K562 (cell line): ENCODE measurements at regions not wholly inside any gene's neighbourhood (a gene's known extent, or its start where the extent isn't known, plus 50 kb on each side); places are given as distances from the start of the nearest gene placed in this dataset.

Source experiments
- ATAC-seq: fragments of 200-7000 bp; cut with Tn5 transposase; 3 replicates; pipeline ENCODE4 v1.9.1; 2020; ENCODE audit warnings: moderate library complexity
- BruUV-seq: library from RNA; stranded (reverse); fragments of 400-500 nt; replicated peaks from 2 replicates; lab custom pipeline; 2021; lab: Mats Ljungman, UMichigan
- CTCF ChIA-PET: fragments of 300-600 bp; formaldehyde crosslinking; extraction: SDS; loops from one replicate; lab custom pipeline; 2021; ENCODE audit warnings: low intra/inter-chr PET ratio; lab: Yijun Ruan, JAX
- POLR2A ChIA-PET: fragments of 300-600, 350-650 bp; sonication (Branson Sonifier 250); formaldehyde crosslinking; extraction: SDS; loops from one replicate; lab custom pipeline; 2021; ENCODE audit warnings: antibody characterized with exemption, inconsistent platforms; lab: Yijun Ruan, JAX
- DNase-seq, 4 experiments: peaks; one replicate each; pipeline versions ENCODE4 v3.0.0 to v3.0.0-alpha.2; 2011 to 2018; ENCODE audit warnings: low spot score in 3 of 4, mixed read lengths in 3 of 4; ENCODE audit errors: extremely low read depth in 1 of 4
- FAIRE-seq: peaks from 2 replicates; lab custom pipeline; 2011; peaks lifted over from hg19 to GRCh38; lab: Jason Lieb, UNC
- H2AFZ ChIP-seq: 2 replicates; pipeline ENCODE4 v1.6.0; 2011; ENCODE audit warnings: low read depth, low read length, control low read depth, inconsistent platforms
- H3K27ac ChIP-seq: fragments of 200-600 bp; 3 replicates; pipeline ENCODE4 v1.8.0; 2011; ENCODE audit warnings: low read depth, mild to moderate bottlenecking, control low read depth, inconsistent platforms, low read length, moderate library complexity, mixed read lengths; ENCODE audit errors: extremely low read depth
- H3K27me3 ChIP-seq, 2 experiments: fragments of 300-600 bp in 1 of 2; 2 replicates in 1 of 2; 3 replicates in 1 of 2; pipeline versions ENCODE4 v1.6.0 to v1.8.0; 2011; ENCODE audit warnings: inconsistent platforms in 2 of 2, low read length in 2 of 2, mild to moderate bottlenecking in 1 of 2, mixed read lengths in 1 of 2, moderate library complexity in 1 of 2; ENCODE audit not compliant: control insufficient read depth in 2 of 2, insufficient read depth in 2 of 2
- H3K36me3 ChIP-seq: fragments of 300-600 bp; 3 replicates; pipeline ENCODE4 v1.8.0; 2011; ENCODE audit warnings: mild to moderate bottlenecking, low read length, inconsistent platforms; ENCODE audit not compliant: control insufficient read depth, insufficient read depth
- H3K4me1 ChIP-seq, 2 experiments: fragments of 200-600 bp in 1 of 2; replicated peaks in 1 of 2; 2 replicates in 1 of 2; 3 replicates in 1 of 2; pipeline versions ENCODE4 v1.5.1 to v1.8.0; 2011; ENCODE audit warnings: inconsistent platforms in 2 of 2, low read length in 2 of 2, mild to moderate bottlenecking in 1 of 2, mixed read lengths in 1 of 2, moderate library complexity in 1 of 2; ENCODE audit not compliant: control insufficient read depth in 2 of 2, insufficient read depth in 2 of 2
- H3K4me2 ChIP-seq: 2 replicates; pipeline ENCODE4 v1.6.1; 2011; ENCODE audit warnings: low read length, control low read depth, inconsistent platforms, mixed read lengths; ENCODE audit not compliant: insufficient read depth
- H3K4me3 ChIP-seq: fragments of 200-600 bp; sonication (generic), shearing (Covaris generic); 2 replicates; pipeline ENCODE4 v1.5.1; 2016; ENCODE audit warnings: control low read depth, inconsistent platforms
- H3K79me2 ChIP-seq: fragments of 200-600 bp; 3 replicates; pipeline ENCODE4 v1.8.0; 2011; ENCODE audit warnings: low read length, inconsistent platforms; ENCODE audit not compliant: control insufficient read depth, insufficient read depth
- H3K9ac ChIP-seq, 2 experiments: 2 replicates each; pipeline versions ENCODE4 v1.6.0 to v1.6.1; 2011; ENCODE audit warnings: low read depth in 2 of 2, low read length in 2 of 2, control low read depth in 1 of 2, inconsistent platforms in 1 of 2, mild to moderate bottlenecking in 1 of 2, mixed read lengths in 1 of 2; ENCODE audit not compliant: insufficient read depth in 1 of 2
- H3K9me1 ChIP-seq: one replicate; pipeline ENCODE4 v1.6.0; 2011; ENCODE audit warnings: inconsistent platforms, mild to moderate bottlenecking, low read length, moderate library complexity; ENCODE audit not compliant: control insufficient read depth, insufficient read depth
- H3K9me3 ChIP-seq: replicated peaks from 2 replicates; pipeline ENCODE4 v1.5.1; 2011; ENCODE audit warnings: low read depth, low read length, inconsistent platforms; ENCODE audit not compliant: control insufficient read depth, insufficient read depth
- H4K20me1 ChIP-seq: replicated peaks from 2 replicates; pipeline ENCODE4 v1.6.1; 2011; ENCODE audit warnings: low read length, inconsistent platforms, mixed read lengths; ENCODE audit not compliant: control insufficient read depth, insufficient read depth
- AFF4 ChIP-seq: sonication (generic); formaldehyde crosslinking; IDR thresholded peaks from 2 replicates; pipeline ENCODE4 v1.8.0; 2023; ENCODE audit warnings: mild to moderate bottlenecking, missing genetic modification reagents
- BRD9 ChIP-seq: fragments of 450-650 bp; IDR thresholded peaks from 2 replicates; pipeline ENCODE4 v1.6.1; 2018; ENCODE audit warnings: low read depth; ENCODE audit not compliant: partially characterized antibody
- C11orf30 ChIP-seq: fragments of 450-650 bp; IDR thresholded peaks from 2 replicates; pipeline ENCODE4 v1.6.1; 2016; ENCODE audit warnings: low read depth, mild to moderate bottlenecking
- CAMTA2 ChIP-seq: fragments of 250-450 bp; sonication (Bioruptor Pico); conservative IDR thresholded peaks from 2 replicates; pipeline ENCODE4 v1.5.1; 2022
- CXXC5 ChIP-seq: fragments of 250-450 bp; sonication (Bioruptor Pico); IDR thresholded peaks from 2 replicates; pipeline ENCODE4 v1.8.0; 2022; ENCODE audit warnings: inconsistent platforms, mild to moderate bottlenecking, moderate library complexity
- HDAC3 ChIP-seq: fragments of 450-650 bp; IDR thresholded peaks from 2 replicates; pipeline ENCODE4 v1.6.1; 2018; ENCODE audit warnings: borderline replicate concordance, mild to moderate bottlenecking, moderate library complexity; ENCODE audit not compliant: partially characterized antibody
- KHSRP ChIP-seq: fragments of 450-650 bp; IDR thresholded peaks from 2 replicates; pipeline ENCODE4 v1.6.1; 2017
- KLF1 ChIP-seq: fragments of 450-650 bp; IDR thresholded peaks from 2 replicates; pipeline ENCODE4 v1.6.1; 2016; ENCODE audit warnings: missing genetic modification characterization, missing compliant biosample characterization
- NFYB ChIP-seq: IDR thresholded peaks from 2 replicates; pipeline ENCODE4 v1.6.1; 2011; ENCODE audit warnings: mild to moderate bottlenecking, moderate library complexity; ENCODE audit not compliant: insufficient read length; ENCODE audit errors: extremely low read depth
- PHB ChIP-seq: fragments of 250-450 bp; sonication (Bioruptor Pico); IDR thresholded peaks from 2 replicates; pipeline ENCODE4 v1.5.0; 2021
- RAD21 ChIP-seq, 2 experiments: fragments of 250-450 bp in 1 of 2; fragments of 450-650 bp in 1 of 2; sonication (Bioruptor Pico) in 1 of 2; formaldehyde crosslinking in 1 of 2; IDR thresholded peaks in 1 of 2; conservative IDR thresholded peaks in 1 of 2; 2 replicates each; pipeline versions ENCODE4 v1.4.0 to v1.8.0; 2020 to 2022; ENCODE audit warnings: mild to moderate bottlenecking in 2 of 2, moderate library complexity in 1 of 2
- TEAD4 ChIP-seq, 2 experiments: sonication (generic) in 1 of 2; formaldehyde crosslinking in 1 of 2; IDR thresholded peaks; 2 replicates each; pipeline versions ENCODE4 v1.6.1 to v1.8.0; 2012 to 2022; ENCODE audit warnings: borderline replicate concordance in 1 of 2, inconsistent platforms in 1 of 2, low read length in 1 of 2, mild to moderate bottlenecking in 1 of 2, missing genetic modification reagents in 1 of 2
- WGBS: fragments of 100-300 bp; shearing (Covaris generic); methylation state at CpG from one replicate; pipeline ENCODE4 v1.1.6; 2016; ENCODE audit warnings: low coverage, mixed read lengths; ENCODE audit not compliant: insufficient coverage; ENCODE audit errors: missing lambda C conversion rate; 5-methylcytosine and 5-hydroxymethylcytosine counted together
- in situ Hi-C: fragments of 300-500 bp; cut with MboI; formaldehyde crosslinking; loops from 4 replicates; pipeline ENCODE4 v1.15.0; 2018; ENCODE audit warnings: inconsistent platforms, mixed read lengths
- intact Hi-C: fragments of 100-400 bp; cut with micrococcal nuclease; formaldehyde crosslinking; loops from 2 replicates; pipeline ENCODE4 v1.14.2; 2022

- FAIRE-seq (no peak), DNase-seq (no peak), ATAC-seq (no peak)
- intact Hi-C loops = no loop called here
- Histone ChIP-seq H3K4me2 (no peak overlapping the region), H3K36me3 (no peaks in the 10 kb centered on the region), H3K4me1 (no peaks in the 10 kb centered on the region), H3K9ac (no peak overlapping the region), H3K9me3 (no peaks in the 10 kb centered on the region), H3K27me3 (no peaks in the 10 kb centered on the region), H3K79me2 (no peaks in the 10 kb centered on the region)
- CTCF ChIA-PET = no interaction called here
- POLR2A ChIA-PET = interaction anchor here (1.3 kb wide), 1 partner anchor 641 kb away, joined by 3 read pairs; no protein-coding TSS in a partner anchor
- TF ChIP-seq BRD9 = no peak
- TF ChIP-seq C11orf30 = no peak
- TF ChIP-seq, all 486 proteins: peak for 0
- no peaks in the 10 kb centered on the region for H3K9me1 ChIP-seq
- in situ Hi-C loops = loop anchor here (25.0 kb wide), 2 partner anchors 200 to 900 kb away; no protein-coding TSS in a partner anchor
- 42% methylated on average over 7 of the region's 7 CpGs for WGBS
- H3K27ac ChIP-seq = no peak overlapping the region
- H3K4me3 ChIP-seq = no peak overlapping the region
- no TSS peak for BruUV-seq
- H2AFZ ChIP-seq = no peak overlapping the region
- H4K20me1 ChIP-seq = no peaks in the 10 kb centered on the region; the same call in 1 of the 2 replicates
These were observed 171.6 kb downstream of the ANAPC1 start for GRCh38 chr2:111712361-111712760.

- Histone ChIP-seq H3K27ac (no peak overlapping the region), H3K9me1 (no peaks in the 10 kb centered on the region), H3K9me3 (no peaks in the 10 kb centered on the region), H3K4me1 (no peaks in the 10 kb centered on the region), H3K27me3 (no peaks in the 10 kb centered on the region), H4K20me1 (no peaks in the 10 kb centered on the region; the same call in 1 of the 2 replicates), H3K4me2 (no peak overlapping the region), H2AFZ (no peak overlapping the region), H3K79me2 (no peaks in the 10 kb centered on the region), H3K36me3 (no peaks in the 10 kb centered on the region), H3K4me3 (no peak overlapping the region), H3K9ac (no peak overlapping the region)
- ChIA-PET POLR2A (interaction anchor here (1.3 kb wide), 1 partner anchor 642 kb away, joined by 3 read pairs; no protein-coding TSS in a partner anchor), CTCF (no interaction called here)
- intact Hi-C loops = no loop called here
- no peak for FAIRE-seq
- 47% methylated on average over 5 of the region's 5 CpGs for WGBS
- DNase-seq = no peak
- in situ Hi-C loops = loop anchor here (25.0 kb wide), 2 partner anchors 201 to 901 kb away; no protein-coding TSS in a partner anchor
- BruUV-seq = no TSS peak
- ATAC-seq = no peak
- TF ChIP-seq TEAD4 (IDR thresholded peaks at IDR 0.05; ENCODE audit: low read length) (no peak), TEAD4 (CRISPR knock-in tag; IDR thresholded peaks at IDR 0.05; ENCODE audit: borderline replicate concordance) (no peak), KLF1 (tag) (no peak), KHSRP (no peak), CXXC5 (CRISPR knock-in tag) (no peak), PHB (CRISPR knock-in tag) (no peak), HDAC3 (no peak), AFF4 (CRISPR knock-in tag) (no peak), NFYB (no peak), CAMTA2 (no peak), RAD21 (CRISPR knock-in tag; conservative IDR thresholded peaks at IDR 0.05 in 1 of 2, IDR thresholded peaks at IDR 0.05 in 1 of 2) (no peak), BRD9 (no peak)
These were observed 171.0 kb downstream of the ANAPC1 start for GRCh38 chr2:111712940-111713515.
